Calu3 (cell line): ENCODE measurements at regions not wholly inside any gene's neighbourhood (a gene's known extent, or its start where the extent isn't known, plus 50 kb on each side); places are given as distances from the start of the nearest gene placed in this dataset.

Experiments used
- BruUV-seq: library from RNA; stranded (reverse); fragments of 400-500 nt; replicated peaks from 2 replicates; lab custom pipeline; 2021; lab: Mats Ljungman, UMichigan
- CTCF ChIA-PET: fragments of 300-600 bp; sonication (Branson Sonifier 250); formaldehyde crosslinking; loops from one replicate; lab custom pipeline; 2022; ENCODE audit warnings: antibody characterized with exemption; lab: Charles Lee
- DNase-seq: peaks from one replicate; pipeline ENCODE4 v3.0.0; 2022
- H3K27ac Mint-ChIP-seq: one replicate; pipeline ENCODE4 v1.8.0; 2022; ENCODE audit warnings: mixed read lengths; ENCODE audit not compliant: unreplicated experiment
- H3K27me3 Mint-ChIP-seq: one replicate; pipeline ENCODE4 v1.8.0; 2022; ENCODE audit warnings: mixed read lengths; ENCODE audit not compliant: unreplicated experiment
- H3K36me3 Mint-ChIP-seq: one replicate; pipeline ENCODE4 v1.8.0; 2022; ENCODE audit warnings: mild to moderate bottlenecking, moderate library complexity, mixed read lengths; ENCODE audit not compliant: insufficient read depth, unreplicated experiment
- H3K4me1 Mint-ChIP-seq: one replicate; pipeline ENCODE4 v1.8.0; 2022; ENCODE audit warnings: mild to moderate bottlenecking, low read depth, mixed read lengths; ENCODE audit not compliant: unreplicated experiment
- H3K4me3 Mint-ChIP-seq: one replicate; pipeline ENCODE4 v1.8.0; 2022; ENCODE audit warnings: mild to moderate bottlenecking, low read depth, moderate library complexity, mixed read lengths; ENCODE audit not compliant: unreplicated experiment
- H3K9me3 Mint-ChIP-seq: one replicate; pipeline ENCODE4 v1.8.0; 2022; ENCODE audit warnings: low read depth, mixed read lengths; ENCODE audit not compliant: unreplicated experiment
- intact Hi-C: fragments of 100-400 bp; cut with micrococcal nuclease; formaldehyde crosslinking; loops from one replicate; pipeline ENCODE4 v1.10.0; 2022; ENCODE audit not compliant: unreplicated experiment
- TF ChIP-seq, protein P1 (sequence below): fragments of 200-600 bp; IDR thresholded peaks from one replicate; pipeline ENCODE4 v1.8.0; 2022; ENCODE audit warnings: antibody characterized with exemption; ENCODE audit not compliant: unreplicated experiment

DNA sequence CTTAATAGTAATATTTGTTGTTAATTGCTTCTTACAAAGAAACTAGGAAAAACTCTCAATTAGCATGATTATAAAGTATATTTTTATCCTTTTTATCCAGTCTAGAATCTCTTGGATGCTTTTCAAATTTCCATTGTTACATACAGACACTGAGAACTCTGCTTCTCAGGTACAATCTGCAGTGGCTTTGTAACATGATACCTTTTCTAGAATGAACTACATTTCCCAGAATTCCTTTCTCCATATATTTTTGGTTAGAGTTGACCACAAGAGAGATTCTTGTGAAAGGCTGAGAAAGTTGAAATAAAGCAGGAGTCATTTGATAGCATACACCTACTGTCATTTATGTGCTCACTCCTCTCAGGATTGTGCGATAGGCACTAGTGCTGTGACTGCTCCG, 148.6 kb downstream of the SLITRK6 start:
- H3K4me1 Mint-ChIP-seq = no peaks in the 10 kb centered on the region
- CTCF ChIA-PET = no interaction called here
- TF ChIP-seq, protein P1, sequence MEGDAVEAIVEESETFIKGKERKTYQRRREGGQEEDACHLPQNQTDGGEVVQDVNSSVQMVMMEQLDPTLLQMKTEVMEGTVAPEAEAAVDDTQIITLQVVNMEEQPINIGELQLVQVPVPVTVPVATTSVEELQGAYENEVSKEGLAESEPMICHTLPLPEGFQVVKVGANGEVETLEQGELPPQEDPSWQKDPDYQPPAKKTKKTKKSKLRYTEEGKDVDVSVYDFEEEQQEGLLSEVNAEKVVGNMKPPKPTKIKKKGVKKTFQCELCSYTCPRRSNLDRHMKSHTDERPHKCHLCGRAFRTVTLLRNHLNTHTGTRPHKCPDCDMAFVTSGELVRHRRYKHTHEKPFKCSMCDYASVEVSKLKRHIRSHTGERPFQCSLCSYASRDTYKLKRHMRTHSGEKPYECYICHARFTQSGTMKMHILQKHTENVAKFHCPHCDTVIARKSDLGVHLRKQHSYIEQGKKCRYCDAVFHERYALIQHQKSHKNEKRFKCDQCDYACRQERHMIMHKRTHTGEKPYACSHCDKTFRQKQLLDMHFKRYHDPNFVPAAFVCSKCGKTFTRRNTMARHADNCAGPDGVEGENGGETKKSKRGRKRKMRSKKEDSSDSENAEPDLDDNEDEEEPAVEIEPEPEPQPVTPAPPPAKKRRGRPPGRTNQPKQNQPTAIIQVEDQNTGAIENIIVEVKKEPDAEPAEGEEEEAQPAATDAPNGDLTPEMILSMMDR = no peak
- no peak for DNase-seq
- BruUV-seq = no TSS peak
- no peak overlapping the region for H3K27ac Mint-ChIP-seq
- H3K36me3 Mint-ChIP-seq = no peaks in the 10 kb centered on the region
- intact Hi-C loops = no loop called here
- no peaks in the 10 kb centered on the region for H3K9me3 Mint-ChIP-seq
- H3K27me3 Mint-ChIP-seq = no peaks in the 10 kb centered on the region
- no peak overlapping the region for H3K4me3 Mint-ChIP-seq

DNA sequence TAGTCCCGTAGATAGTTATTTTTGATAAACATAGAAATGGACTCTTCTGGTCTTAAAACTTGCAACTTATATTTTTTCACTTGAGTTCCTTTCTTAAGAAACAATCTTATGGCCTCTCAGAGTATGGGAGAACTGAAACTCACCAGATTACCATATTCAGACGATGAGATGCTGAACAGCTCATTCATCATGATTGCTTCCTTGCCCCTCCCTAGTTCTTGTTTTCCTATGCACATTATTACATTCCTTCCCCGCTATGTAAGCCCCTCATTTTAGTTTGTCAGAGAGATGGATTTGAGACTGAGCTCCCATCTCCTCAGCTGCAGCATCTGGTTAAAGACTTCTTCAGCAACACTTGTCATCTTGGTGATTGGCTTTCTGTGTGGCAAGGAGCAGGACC, 158.5 kb downstream of the SLITRK6 start:
- H3K27me3 Mint-ChIP-seq = no peaks in the 10 kb centered on the region
- no peaks in the 10 kb centered on the region for H3K36me3 Mint-ChIP-seq
- H3K27ac Mint-ChIP-seq = no peak overlapping the region
- intact Hi-C loops = no loop called here
- BruUV-seq = no TSS peak
- TF ChIP-seq, protein P1 = no peak
- no peaks in the 10 kb centered on the region for H3K4me1 Mint-ChIP-seq
- no peak for DNase-seq
- no peak overlapping the region for H3K4me3 Mint-ChIP-seq
- CTCF ChIA-PET = no interaction called here
- H3K9me3 Mint-ChIP-seq = peaks cover 3% of the 10 kb centered on the region

- intact Hi-C loops = no loop called here
- TF ChIP-seq, protein P1 = no peak
- peaks cover 3% of the 10 kb centered on the region for H3K9me3 Mint-ChIP-seq
- no peaks in the 10 kb centered on the region for H3K4me1 Mint-ChIP-seq
- no peaks in the 10 kb centered on the region for H3K36me3 Mint-ChIP-seq
- DNase-seq = no peak
- CTCF ChIA-PET = no interaction called here
- H3K27ac Mint-ChIP-seq = no peak overlapping the region
- H3K4me3 Mint-ChIP-seq = no peak overlapping the region
- no TSS peak for BruUV-seq
- no peaks in the 10 kb centered on the region for H3K27me3 Mint-ChIP-seq
Observed at GRCh38 chr13:85638815-85639393, 160.3 kb downstream of the SLITRK6 start.

DNA sequence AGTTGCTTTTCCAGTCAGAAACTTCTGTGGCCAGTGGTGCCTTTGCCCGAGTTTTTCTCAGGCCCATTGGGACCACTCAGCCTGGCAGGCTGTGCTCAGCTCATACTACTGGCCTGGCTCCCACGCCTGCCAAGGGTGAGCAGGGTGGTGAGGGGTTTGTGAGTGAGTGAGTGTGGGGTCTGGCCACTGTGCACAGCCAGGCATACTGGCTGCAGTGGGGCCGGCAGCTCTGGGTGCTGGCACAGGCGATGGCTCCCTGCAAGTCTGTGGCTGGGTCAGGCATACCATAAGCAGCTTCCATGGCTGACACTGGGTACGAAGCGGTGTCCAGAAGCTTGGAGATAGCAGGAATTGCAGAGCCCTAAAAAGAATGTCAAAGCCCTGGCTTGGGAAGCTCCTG, 161.0 kb downstream of the SLITRK6 start:
- Mint-ChIP-seq H3K9me3 (peaks cover 3% of the 10 kb centered on the region), H3K4me1 (no peaks in the 10 kb centered on the region), H3K4me3 (no peak overlapping the region), H3K36me3 (no peaks in the 10 kb centered on the region), H3K27ac (no peak overlapping the region), H3K27me3 (no peaks in the 10 kb centered on the region)
- BruUV-seq = no TSS peak
- CTCF ChIA-PET = no interaction called here
- TF ChIP-seq, protein P1 = no peak
- no peak for DNase-seq
- intact Hi-C loops = no loop called here
